Uterus (tissue), 3 donors: ENCODE measurements at regions not wholly inside any gene's neighbourhood (a gene's known extent, or its start where the extent isn't known, plus 50 kb on each side); places are given as distances from the start of the nearest gene placed in this dataset.
"Not testable (repeated sequence)": the region's sequence is repeated elsewhere in the genome, so short reads cannot be mapped to it uniquely, and the experiment has no call there.

Experiments used
- DNase-seq, 2 donors: peaks; one replicate each; pipeline ENCODE4 v3.0.0-alpha.2; 2019 to 2020
- H3K27ac ChIP-seq, 2 donors: fragments of 200-600 bp; sonication (generic); 1 replicate in 1 of 2; 2 replicates in 1 of 2; pipeline ENCODE4 v1.5.1; 2016 to 2018
- H3K27me3 ChIP-seq, 2 donors: fragments of 200-600 bp; sonication (generic); one replicate each; pipeline ENCODE4 v1.5.1; 2018 to 2019; ENCODE audit warnings: control low read depth in 1 of 2
- H3K36me3 ChIP-seq, 2 donors: fragments of 200-600 bp; sonication (generic); one replicate each; pipeline ENCODE4 v1.5.1; 2019; ENCODE audit warnings: control low read depth in 1 of 2
- H3K4me1 ChIP-seq, 2 donors: fragments of 200-600 bp; sonication (generic); one replicate each; pipeline ENCODE4 v1.5.1; 2018 to 2019; ENCODE audit warnings: control low read depth in 1 of 2
- H3K4me3 ChIP-seq, 2 donors: fragments of 200-600 bp; sonication (generic); 1 replicate in 1 of 2; 2 replicates in 1 of 2; pipeline ENCODE4 v1.5.1; 2018 to 2019; ENCODE audit warnings: mild to moderate bottlenecking in 1 of 2
- H3K9me3 ChIP-seq, 2 donors: fragments of 200-600 bp; sonication (generic); one replicate each; pipeline ENCODE4 v1.5.1; 2019; ENCODE audit warnings: control low read depth in 1 of 2
- CTCF ChIP-seq, 4 experiments: fragments of 200-600 bp in 2 of 4; fragments of 450-650 bp in 2 of 4; sonication (generic) in 2 of 4; IDR thresholded peaks; one replicate each; pipeline ENCODE4 v1.5.1; 2016 to 2019; ENCODE audit warnings: antibody characterized with exemption in 4 of 4, mild to moderate bottlenecking in 2 of 4, moderate library complexity in 1 of 4
- POLR2A ChIP-seq, 2 donors: fragments of 450-650 bp; IDR thresholded peaks; one replicate each; pipeline ENCODE4 v1.6.1; 2016; ENCODE audit warnings: antibody characterized with exemption in 2 of 2, mild to moderate bottlenecking in 1 of 2, moderate library complexity in 1 of 2
- intact Hi-C: fragments of 100-400 bp; cut with DNase I; formaldehyde crosslinking; loops from one replicate; pipeline ENCODE4 v1.15.1; 2023; ENCODE audit warnings: low total_unique reads
- donor health status: DM: yes; HTN: yes; CAD: no.

GRCh38 chr5:106780355-106780754 lies 890.4 kb downstream of the EFNA5 start:
- no peaks in the 10 kb centered on the region for H3K9me3 ChIP-seq
- no peaks in the 10 kb centered on the region for H3K36me3 ChIP-seq
- H3K4me3 ChIP-seq = no peak overlapping the region
- H3K4me1 ChIP-seq = no peaks in the 10 kb centered on the region
- no peaks in the 10 kb centered on the region for H3K27me3 ChIP-seq
- TF ChIP-seq POLR2A (IDR thresholded peaks at IDR 0.05) = no peak
- no peak for TF ChIP-seq CTCF (IDR thresholded peaks at IDR 0.05)
- DNase-seq = no peak
- H3K27ac ChIP-seq = no peak overlapping the region
- intact Hi-C loops = no loop called here

- H3K4me3 ChIP-seq, H3K9me3 ChIP-seq, H3K36me3 ChIP-seq, intact Hi-C loops, H3K4me1 ChIP-seq, H3K27ac ChIP-seq, DNase-seq, H3K27me3 ChIP-seq: not testable (repeated sequence)
These were observed 894.2 kb downstream of the EFNA5 start for GRCh38 chr5:106776515-106776914.

- Histone ChIP-seq H3K9me3 (no peaks in the 10 kb centered on the region), H3K4me1 (no peaks in the 10 kb centered on the region), H3K27ac (no peak overlapping the region), H3K36me3 (no peaks in the 10 kb centered on the region), H3K4me3 (no peak overlapping the region), H3K27me3 (no peaks in the 10 kb centered on the region)
- no peak for TF ChIP-seq CTCF (IDR thresholded peaks at IDR 0.05)
- no peak for TF ChIP-seq POLR2A (IDR thresholded peaks at IDR 0.05)
- intact Hi-C loops = no loop called here
- DNase-seq = no peak
These were observed 902.3 kb downstream of the EFNA5 start for GRCh38 chr5:106768392-106768791.

- intact Hi-C loops = no loop called here
- Histone ChIP-seq H3K27ac (no peak overlapping the region), H3K4me3 (no peak overlapping the region), H3K27me3 (no peaks in the 10 kb centered on the region), H3K9me3 (no peaks in the 10 kb centered on the region), H3K4me1 (no peaks in the 10 kb centered on the region), H3K36me3 (no peaks in the 10 kb centered on the region)
- TF ChIP-seq POLR2A (IDR thresholded peaks at IDR 0.05) (no peak), CTCF (IDR thresholded peaks at IDR 0.05) (no peak)
- DNase-seq = no peak
These were observed 903.8 kb downstream of the EFNA5 start for GRCh38 chr5:106766916-106767315.

GRCh38 chr5:106759581-106759980 lies 911.2 kb downstream of the EFNA5 start:
- Histone ChIP-seq H3K27ac (no peak overlapping the region), H3K4me1 (no peaks in the 10 kb centered on the region), H3K36me3 (no peaks in the 10 kb centered on the region), H3K9me3 (no peaks in the 10 kb centered on the region), H3K4me3 (no peak overlapping the region), H3K27me3 (peaks cover 0 to 6% of the 10 kb centered on the region in 2 donors)
- no peak for DNase-seq
- no peak for TF ChIP-seq POLR2A (IDR thresholded peaks at IDR 0.05)
- no peak for TF ChIP-seq CTCF (IDR thresholded peaks at IDR 0.05)
- intact Hi-C loops = no loop called here

- intact Hi-C loops = no loop called here
- TF ChIP-seq POLR2A (IDR thresholded peaks at IDR 0.05) = no peak
- no peak for TF ChIP-seq CTCF (IDR thresholded peaks at IDR 0.05)
- Histone ChIP-seq H3K4me3 (no peak overlapping the region), H3K27ac (no peak overlapping the region), H3K9me3 (no peaks in the 10 kb centered on the region), H3K4me1 (no peaks in the 10 kb centered on the region), H3K36me3 (no peaks in the 10 kb centered on the region), H3K27me3 (peaks cover 0 to 6% of the 10 kb centered on the region in 2 donors)
- DNase-seq = no peak
These were observed 911.6 kb downstream of the EFNA5 start for GRCh38 chr5:106759152-106759551.
